ENCODE measurements at regions not wholly inside any gene's neighbourhood (a gene's known extent, or its start where the extent isn't known, plus 50 kb on each side); places are given as distances from the start of the nearest gene placed in this dataset.

DNA sequence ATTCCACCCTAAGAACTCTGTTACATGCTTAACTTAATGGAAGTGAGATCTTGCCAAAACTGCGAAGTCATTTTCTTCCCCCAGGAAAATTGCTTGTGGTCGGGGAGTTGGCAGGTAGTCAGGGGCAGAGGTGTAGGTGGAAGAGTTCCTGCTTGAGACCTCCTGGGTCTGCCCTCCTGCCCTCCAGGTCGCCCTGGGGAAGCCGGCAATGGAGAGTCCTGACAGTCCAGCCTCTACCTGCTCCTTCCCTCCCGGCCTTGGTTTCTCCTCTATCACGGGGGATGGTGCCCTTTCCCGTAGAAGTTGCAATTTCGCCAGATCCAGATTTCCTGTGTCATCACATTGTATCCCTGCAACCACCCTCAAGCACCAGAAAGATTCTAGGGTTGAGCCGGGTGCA is 463.8 kb downstream of the MATN1 start:
- no peak for DNase-seq

DNA sequence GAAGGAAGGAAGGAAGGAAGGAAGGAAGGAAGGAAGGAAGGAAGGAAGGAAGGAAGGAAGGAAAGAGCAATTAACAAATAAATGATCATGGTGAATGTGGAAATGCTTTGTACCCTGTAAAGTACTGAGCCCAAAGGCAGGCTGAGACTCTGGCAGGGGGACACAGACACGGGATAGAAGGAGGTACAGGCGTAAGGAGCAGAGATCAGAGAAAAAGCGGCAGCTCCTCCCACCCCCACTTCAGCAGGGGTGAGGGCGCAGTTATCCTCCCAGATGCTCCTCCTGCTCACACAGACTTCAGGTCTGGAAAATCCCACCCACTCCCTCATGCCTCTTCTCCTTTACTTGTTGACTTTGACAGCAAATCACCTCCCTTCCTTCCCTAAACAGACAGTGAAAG is 464.5 kb downstream of the MATN1 start:
- DNase-seq = no peak

DNA sequence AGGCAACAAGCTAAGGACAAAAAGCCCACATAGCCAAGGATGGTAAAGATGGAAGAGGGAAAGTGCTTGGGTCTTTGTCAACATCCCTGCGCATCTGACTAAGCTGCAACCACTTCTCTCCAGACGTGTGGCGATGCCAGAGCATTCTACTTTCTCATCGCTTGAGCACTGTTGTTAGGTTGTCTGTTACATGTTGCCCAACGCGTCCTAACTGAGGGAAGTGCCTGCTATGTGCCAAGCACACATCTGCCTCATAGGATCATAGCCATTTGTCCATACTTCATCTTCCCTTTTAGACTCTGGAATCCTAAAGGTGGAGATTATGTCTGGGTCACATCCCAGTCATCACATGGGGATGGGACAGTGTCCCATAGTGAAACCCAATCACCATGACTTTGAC is 464.9 kb downstream of the MATN1 start:
- DNase-seq = no peak

DNA sequence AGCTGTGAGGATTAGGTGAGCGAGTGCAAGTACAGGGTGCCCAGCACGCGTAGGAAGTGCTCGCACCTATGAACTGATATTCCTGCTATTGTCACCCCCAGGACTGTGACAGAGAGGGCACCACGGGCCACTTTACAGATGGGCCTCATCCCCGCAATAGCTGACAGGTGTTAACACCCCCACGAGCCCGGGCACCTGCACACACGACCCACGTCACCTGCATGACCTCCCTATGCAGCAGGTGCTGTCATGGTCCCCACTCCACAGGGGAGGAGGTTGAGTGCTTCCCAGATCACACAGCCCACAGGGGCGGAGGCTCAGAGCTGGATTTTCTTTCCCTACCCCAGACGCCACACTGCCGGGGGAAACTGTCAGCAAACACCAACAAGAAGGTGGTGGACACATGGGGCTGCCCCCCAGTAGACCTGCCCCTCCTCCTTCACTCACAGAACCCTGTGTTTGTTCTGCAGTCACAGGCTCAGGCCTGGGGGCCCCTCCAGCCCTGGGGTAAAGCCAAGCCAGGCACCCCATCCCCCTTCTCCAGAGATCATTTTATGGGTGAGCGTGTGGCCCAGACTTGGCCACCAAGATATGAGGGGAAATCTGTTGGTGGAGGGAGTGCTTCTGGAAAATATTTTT is 465.5 kb downstream of the MATN1 start:
- DNase-seq = no peak

DNA sequence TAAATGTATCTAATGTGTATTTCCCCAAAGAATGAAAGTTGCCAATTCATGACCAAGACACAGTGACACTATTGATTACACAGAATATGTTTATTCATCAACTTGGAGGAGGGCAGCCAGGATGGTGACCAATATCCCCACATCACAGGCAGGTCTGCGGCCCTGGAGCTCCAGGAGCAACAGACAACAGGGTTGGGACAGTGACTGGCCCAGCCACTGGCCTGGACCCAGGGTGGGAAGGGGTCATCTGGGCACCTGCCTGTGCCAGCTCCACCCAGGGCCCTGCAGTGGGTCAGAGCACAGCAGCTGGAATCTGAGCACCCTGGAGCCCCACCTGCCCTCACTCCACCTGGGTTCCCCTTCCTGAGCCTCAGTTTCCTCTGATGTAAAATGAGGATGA is 466.1 kb downstream of the MATN1 start:
- no peak for DNase-seq

DNA sequence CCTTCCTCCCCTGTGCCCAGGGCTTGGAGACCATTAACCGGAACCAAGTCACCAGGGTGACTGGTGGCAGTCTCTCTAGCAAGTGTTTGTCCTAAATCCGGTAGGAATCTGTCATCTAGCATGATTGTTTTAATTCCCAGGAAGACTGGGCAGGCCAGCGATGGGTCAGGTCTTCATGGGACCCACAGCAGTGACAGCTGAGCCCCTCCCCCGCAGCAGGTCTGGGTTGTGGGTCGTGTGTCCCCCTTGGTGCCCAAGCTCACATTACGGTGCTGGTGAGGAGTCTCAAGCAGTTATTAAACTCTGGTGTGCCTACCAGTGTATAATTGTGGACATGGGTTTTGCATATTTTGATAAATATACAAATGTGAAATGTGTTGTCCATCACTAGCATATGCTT is 466.5 kb downstream of the MATN1 start:
- no peak for DNase-seq

DNA sequence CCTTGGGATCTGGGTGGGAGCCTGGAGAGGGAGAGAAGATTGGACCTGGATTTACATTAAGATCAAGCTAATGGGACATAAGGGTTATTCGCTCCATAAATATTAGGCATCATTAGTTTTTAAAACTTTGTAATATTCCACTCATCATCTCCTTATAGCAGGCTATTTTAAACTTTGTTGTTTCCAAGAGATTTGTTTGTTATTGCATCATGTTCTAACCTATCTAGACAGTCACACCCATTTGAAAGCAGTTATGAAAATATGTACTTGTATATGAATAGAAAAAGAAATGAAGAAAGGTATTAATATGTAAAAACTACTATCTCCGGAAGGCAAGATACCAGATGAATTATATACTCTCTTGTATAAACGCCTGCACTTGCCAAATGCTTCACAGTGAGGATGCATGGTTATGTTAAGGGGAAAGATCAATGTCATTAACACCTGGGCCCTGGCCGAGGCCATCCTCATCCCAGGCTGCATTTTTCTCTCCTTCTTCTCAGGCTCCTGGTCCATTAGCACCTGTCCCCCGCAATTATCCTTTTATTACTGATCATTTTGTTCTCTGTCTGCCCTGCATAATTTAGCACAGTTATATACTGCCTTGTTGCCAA is 468.2 kb downstream of the MATN1 start:
- DNase-seq = no peak

DNA sequence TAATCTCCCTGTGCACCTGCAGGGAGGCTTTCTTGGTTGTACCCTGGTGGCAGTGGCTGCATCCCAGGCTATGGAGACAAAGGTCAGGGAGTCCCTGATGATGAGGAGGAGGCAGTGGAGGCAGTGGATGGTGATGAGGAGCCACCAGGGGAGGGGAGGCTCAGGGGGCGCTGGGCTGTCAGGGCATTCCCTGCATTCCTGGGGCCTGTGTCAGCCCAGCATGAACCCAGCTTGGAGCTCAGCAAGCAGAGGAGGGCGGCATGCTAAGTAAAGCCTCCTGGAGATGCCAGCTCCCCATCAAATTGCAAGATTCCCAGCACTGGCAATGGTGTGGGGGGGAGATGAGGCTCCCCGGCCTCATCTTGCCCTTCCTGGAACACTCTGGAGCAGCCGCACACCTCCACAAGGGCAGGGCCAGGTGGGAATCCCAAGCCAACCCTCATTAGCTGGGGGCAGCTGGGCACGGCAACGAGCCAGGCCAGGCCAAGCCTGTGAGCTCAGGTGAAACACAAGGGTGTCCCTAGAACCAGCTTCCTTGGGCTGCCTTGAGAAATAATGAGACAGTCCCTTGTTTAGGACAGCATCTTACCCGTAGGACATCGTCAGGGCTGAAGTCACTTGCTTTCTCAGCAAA is 469.5 kb downstream of the MATN1 start:
- no peak for DNase-seq

DNA sequence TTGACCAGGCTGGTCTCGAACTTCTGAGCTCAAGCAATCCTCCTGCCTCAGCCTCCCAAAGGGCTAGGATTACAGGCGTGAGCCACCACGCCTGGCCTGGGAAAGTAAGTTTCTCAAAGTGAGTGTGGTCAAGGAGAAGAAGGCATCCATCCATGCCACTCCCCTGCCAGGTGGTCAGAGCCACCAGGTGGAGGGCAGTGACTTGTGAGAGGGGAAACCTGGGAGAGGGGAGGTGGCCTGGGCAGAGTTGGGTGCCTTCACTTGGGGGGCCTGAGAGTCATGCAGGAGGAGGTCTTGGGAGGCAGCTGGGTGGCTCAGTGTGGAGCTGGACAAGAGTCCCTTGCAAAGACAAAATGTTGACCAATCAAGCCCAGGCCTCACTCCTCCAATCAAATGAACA is 470.0 kb downstream of the MATN1 start:
- DNase-seq = no peak

DNA sequence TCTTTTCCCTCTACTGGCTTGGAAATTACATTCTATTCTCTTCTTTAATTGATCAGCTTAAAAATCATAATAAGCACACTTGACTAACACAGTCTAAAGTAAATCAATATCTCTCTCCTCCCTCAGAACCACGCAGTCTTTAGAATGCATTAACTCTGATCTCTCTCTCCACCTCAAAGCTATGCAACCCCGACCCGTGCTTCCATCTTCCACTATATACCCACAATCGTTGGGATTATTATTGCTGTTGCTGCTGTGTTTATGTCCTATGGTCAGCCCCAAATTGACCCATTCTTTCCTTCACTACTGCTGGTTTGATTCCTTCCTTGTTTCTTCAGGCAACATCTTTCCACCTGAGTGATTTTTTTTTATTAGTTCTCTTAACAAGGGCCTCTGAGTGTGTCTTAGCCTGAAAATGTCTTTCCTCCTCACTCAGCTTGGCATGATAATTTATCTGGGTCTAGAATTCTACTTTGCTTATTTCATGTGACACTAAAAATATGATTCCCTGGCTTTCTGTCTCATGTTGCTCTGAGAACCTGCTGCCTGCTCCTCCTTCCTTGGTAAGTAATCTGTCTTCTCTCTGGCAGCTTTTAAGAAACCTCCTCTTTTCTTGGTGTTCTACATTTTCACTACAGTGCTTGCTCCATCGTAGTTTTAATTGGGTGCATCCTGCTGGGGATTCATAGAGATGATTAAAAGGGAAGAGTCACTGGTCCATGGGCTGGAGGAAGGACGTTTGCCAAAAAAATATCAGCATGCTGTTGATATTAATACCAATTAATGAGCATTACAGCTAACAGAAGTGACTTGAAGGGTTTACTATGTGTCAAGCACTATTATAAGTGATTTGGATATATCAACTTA is 472.2 kb downstream of the MATN1 start:
- DNase-seq = no peak

DNA sequence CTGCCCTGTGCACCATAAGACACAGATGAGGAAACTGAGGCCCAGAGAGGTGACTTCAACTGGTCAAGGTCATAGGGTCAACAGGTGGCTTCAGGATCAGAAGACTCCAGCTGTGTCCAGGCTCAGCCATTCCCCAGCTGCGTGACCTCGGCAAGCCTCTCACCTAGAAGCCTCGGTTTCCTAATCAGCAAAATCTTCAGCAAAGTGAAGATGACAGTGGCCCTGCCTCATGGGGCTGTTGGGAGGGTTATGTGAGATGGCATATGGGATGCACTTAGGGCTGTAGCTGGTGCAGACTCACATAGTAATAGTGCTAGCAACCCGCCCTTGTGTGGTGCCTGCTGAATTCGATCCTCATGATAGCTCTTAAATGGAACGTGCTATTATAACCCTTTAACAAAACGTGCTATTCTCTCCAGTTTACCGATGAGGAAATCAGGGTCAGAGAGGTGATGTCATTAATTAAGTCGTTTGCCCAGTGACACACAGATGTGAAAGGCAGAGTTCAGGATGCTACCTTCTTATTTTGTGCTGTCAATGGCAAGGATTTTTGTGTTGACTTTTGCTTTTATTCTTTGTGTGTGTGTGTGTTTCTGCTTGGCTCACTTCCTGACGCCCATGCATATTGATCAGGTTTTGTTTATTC is 472.9 kb downstream of the MATN1 start:
- DNase-seq = no peak

DNA sequence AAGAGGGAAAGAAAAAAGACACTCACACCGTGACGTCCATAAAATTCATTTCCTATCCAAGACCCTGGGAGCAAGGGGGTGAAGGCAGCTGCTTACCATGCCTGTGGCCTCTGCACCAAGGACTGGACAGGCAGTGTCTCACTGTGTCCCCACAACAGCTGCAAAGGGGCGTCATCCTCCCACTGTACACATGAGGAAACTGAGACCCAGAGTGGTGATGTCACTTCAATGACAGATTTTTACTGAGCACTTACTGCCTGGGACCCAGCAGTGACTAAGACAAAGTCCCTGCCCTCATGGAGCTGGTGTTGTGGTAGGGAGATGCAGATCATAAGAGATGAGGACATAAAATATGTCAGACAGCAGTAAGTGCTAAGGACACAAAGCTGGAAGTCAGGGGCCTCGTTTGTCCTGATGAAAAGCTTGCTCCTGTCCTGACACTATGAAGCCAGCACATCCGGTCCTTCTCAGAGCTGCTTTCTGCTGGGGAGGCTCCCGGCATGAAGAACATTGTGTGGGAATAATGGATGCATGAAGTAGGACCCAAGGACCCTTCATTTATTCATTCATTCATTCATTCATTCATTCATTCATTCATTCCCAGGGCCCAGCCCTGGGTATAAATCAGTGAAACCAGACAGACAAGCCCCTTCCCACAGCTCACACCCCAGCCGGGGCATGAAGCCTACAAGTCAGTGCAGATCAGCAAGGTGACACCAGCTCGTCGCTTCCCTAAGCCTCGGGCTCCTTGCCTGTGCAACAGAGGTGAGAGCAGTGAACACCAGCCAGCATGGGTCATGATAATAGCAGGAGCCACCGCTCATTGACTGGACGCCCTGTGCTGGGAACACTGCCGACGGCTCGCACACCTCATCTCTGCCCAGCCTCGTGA is 473.7 kb downstream of the MATN1 start:
- no peak for DNase-seq

DNA sequence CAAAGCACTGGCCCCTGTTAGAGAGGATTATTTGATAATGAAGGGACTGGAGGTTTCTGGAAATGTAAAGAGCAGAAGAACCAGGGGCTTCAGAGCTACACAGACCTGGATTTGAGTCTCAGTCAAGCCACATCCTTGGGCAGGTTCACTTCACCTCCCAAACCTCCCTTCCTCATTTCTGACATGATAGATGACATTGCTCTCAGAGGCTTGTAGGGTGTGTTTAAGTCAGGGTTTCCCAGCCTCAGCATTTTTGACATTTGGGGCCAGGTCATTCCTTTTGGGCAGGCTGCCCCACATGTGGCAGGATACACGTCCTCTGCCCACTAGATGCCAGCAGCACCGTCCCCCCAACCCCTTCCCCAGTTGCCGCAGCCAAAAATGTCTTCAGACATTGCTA is 474.6 kb downstream of the MATN1 start:
- no peak for DNase-seq

DNA sequence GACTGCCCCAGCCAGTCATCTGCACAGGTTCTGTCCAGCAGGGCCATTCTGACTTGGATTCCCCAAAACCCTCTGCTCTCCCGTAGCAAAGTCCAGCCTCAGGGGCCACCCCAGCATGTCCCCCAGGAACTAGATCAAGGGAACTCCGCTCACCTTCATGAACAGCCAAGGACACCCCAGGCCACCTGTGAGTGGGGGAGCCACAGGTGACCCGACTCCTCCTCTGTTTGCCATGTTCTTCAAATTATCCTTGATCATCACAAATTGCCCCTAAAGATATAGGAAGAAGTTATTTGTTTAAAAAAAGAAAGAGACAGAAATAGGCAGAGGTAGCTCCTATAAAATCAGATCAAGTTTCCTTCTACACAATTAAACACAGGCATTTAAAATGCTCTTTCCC is 475.0 kb downstream of the MATN1 start:
- no peak for DNase-seq

DNA sequence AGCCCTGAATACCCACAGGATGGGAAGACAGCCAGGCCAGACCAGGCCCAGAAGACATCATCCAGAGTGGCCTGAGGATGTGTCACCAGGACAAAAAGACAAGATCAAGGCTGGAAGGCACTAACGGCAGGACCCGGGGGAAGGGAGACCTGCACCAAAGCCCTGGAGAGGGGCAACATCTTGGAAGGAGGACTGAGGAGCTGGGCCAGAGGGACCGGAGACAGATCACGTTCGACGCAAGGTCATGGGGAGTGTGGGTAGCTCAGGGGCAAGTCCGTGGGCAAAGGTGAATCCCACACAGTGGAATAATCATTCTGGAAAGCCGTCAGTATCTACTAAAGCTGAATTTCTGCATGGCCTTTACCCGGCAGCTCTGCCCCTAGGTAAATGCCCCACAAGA is 478.6 kb downstream of the MATN1 start:
- no peak for DNase-seq

DNA sequence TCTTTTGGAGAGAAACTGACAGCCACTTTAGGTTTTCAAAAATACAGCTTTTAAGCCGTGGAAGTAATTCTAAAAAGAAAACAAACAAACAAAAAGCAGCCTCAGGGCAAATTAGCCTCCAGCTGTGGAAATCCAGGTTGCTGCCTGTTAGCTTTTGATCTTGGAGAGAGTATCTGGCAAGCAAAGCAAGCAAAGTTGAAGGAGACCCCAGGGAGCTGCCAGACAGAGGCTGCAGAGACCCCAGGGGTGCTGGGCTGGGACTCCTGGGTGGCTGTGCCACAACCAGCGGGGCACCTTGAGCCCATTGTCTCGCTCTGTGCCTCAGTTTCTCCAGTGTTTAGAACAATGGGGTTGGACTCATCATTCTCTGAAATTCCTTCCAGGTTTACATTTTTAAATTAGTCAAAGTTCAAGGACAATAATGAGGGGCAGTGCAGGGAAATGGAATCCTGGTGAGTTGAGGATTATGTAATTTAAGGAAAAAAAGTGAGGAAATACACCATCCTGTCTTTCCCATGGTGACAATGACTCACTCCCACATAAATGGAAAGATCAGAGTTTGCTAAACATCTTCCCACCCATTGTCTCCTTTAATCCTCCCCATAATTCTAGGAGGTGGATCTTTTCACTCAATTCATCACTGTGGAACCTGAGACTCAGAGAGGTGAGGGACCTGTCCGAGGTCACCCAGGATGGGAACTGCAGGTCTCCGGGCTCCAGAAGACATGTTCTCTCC is 480.5 kb downstream of the MATN1 start:
- DNase-seq = no peak

DNA sequence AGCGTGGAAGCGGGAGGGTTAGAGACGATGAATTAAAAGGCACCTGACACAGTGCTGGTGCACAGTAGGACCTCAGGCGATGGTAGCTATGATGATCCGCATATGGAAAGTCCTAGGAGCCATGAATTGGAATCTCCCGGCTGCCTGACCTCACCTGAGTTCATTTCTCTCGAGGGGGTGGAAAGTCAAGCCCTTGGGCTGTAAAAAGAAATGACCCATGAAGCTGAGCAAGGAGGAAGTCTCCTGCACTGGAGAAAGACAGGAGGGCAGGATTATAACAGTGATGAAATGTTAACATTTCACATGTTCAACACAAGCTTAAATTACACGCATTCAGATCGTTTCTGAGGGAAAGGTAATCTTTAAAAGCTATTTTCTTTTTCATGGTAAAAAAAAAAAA is 481.2 kb downstream of the MATN1 start:
- DNase-seq = no peak

DNA sequence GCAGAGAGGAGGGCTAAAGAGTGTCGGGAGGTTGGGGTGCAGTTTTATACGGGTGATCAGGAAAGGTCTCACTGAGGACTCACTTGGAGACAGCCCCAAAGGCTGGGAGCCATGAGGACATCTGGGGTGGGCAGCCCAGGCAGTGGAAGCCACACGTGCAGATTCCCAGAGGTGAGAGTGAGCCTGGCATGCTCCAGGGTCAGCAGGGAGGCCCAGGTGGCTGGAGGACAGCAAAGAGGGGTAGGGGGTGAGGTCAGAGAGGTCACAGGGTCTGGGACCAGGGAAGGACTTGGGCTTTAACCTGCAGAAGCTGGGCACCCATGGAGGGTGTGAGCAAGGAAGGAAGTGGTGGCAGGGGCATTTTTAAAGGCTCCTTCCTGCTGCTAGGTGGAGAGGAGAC is 481.7 kb downstream of the MATN1 start:
- no peak for DNase-seq

DNA sequence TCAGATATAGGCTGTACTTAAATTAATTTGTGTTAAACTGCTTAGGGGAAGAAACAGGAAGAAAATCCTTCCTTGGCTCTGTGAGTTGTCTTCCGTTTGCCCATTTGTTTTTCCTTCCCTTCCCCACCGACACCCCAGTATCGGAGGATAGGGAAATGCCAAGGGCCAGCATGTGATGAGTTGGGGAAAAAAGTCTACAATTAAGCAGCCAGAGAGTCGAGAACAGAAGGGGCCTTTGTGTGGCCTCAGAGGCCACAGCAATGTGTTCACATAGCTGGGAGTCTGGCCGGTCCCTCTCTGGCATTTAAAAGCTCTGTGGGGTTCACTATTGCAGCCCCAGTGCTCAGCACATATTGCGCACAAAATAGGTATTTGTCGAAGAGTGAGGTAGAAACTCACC is 489.3 kb downstream of the MATN1 start:
- no peak for DNase-seq

DNA sequence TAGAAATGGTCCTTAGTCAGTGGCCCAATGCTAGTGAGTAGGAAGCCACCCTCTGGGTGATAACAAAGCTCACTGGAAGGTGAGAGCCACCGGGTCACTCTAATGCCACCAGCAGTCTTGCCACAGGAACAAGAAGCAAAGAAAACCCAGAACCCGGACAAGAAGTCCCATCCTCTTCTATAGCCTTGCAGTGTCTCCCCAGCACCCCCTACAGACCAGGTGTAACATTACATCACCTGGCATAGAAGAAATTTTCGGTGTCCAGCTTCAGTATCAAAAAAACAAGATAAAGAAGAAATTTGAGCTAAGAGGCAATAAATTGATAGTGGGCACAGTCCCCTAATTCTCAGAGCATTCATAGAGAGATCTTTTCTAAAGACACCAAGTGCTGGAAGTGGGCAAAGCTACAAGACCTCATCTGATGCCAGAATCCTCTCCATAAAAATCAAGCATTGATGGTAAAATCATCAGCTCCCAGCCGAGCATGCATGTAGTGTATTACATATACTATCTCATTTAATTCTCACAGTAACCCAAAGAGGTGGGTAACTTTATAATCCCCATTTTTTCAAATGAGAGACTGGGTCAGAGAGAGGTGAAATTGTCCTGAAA is 491.0 kb downstream of the MATN1 start:
- DNase-seq = peak in 1 of 2 experiments; percentile 24

DNA sequence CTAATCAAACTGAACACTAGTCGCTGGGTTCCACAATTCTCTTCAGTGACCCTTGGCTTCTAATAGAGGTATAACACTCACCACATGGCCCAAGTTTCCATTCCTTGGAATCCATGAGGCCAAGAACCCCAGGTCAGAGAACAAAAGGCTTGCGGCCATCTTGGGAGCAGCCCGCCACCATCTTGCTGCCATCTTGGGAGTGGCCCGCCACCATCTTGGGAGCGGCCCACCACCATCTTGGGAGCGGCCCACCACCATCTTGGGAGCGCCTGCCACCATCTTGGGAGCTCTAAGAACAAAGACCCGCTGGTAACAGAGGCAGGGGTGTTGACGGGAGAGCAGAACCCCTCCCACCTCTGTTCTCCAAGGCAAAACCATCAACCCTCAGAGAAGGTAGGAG is 493.4 kb downstream of the MATN1 start:
- DNase-seq = no peak

Data from activated T-cell treated with anti-CD3 and anti-CD28 coated beads, Interleukin-2, amount 50 U/mL, for 48 hours (primary cell).